ENCODE measurements at regions not wholly inside any gene's neighbourhood (a gene's known extent, or its start where the extent isn't known, plus 50 kb on each side); places are given as distances from the start of the nearest gene placed in this dataset.
A peak's percentile ranks its signal among the peaks of the same experiment; 100 is the strongest.

DNA sequence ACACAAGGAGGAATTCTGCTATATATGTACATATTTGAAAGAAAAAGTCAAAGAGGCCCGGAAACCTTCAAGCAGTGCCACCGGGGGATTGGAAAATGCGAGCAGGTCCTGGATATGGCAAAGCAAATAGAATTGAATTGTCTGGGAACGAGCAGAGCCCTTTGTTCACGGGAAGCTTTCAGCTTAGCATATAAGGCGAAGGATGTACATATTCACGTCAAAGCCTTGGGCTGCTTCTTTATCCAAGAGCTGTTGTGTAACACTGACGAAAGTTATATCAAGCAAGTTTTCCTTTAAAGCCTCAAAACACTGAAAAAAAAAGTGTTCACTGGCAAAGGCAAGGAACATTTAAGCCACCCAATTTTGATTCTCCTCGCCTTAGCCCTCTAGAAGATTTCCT lies 171.0 kb downstream of the GPX5 start:
- no peak for DNase-seq
- H3K9me3 ChIP-seq = no peaks in the 10 kb centered on the region
- no peaks in the 10 kb centered on the region for H3K36me3 ChIP-seq
- H3K4me3 ChIP-seq = no peak overlapping the region
- H3K27me3 ChIP-seq (replicated peaks in 1 of 7) = peaks cover 0 to 99% (median 55%) of the 10 kb centered on the region in 7 donors
- intact Hi-C loops (cut with DNase I; ENCODE audit: low total_unique reads) = loop anchor here (10.0 kb wide), 1 partner anchor 888 kb away; the partner anchor contains the start of gene OR2H2
- peaks cover 0 to 6% (median 0%) of the 10 kb centered on the region in 6 donors for H3K4me1 ChIP-seq
- WGBS, 5 donors = 11 to 37% (median 15%) methylated on average over 9 of the region's 9 CpGs
- no peak overlapping the region for H3K27ac ChIP-seq
- TF ChIP-seq, protein P1, sequence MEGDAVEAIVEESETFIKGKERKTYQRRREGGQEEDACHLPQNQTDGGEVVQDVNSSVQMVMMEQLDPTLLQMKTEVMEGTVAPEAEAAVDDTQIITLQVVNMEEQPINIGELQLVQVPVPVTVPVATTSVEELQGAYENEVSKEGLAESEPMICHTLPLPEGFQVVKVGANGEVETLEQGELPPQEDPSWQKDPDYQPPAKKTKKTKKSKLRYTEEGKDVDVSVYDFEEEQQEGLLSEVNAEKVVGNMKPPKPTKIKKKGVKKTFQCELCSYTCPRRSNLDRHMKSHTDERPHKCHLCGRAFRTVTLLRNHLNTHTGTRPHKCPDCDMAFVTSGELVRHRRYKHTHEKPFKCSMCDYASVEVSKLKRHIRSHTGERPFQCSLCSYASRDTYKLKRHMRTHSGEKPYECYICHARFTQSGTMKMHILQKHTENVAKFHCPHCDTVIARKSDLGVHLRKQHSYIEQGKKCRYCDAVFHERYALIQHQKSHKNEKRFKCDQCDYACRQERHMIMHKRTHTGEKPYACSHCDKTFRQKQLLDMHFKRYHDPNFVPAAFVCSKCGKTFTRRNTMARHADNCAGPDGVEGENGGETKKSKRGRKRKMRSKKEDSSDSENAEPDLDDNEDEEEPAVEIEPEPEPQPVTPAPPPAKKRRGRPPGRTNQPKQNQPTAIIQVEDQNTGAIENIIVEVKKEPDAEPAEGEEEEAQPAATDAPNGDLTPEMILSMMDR (IDR thresholded peaks at IDR 0.05 in 8 of 11, conservative IDR thresholded peaks at IDR 0.05 in 3 of 11) = no peak
- no peak for TF ChIP-seq POLR2A (IDR thresholded peaks at IDR 0.05)
- no peak for TF ChIP-seq POLR2AphosphoS5 (IDR thresholded peaks at IDR 0.05)

DNA sequence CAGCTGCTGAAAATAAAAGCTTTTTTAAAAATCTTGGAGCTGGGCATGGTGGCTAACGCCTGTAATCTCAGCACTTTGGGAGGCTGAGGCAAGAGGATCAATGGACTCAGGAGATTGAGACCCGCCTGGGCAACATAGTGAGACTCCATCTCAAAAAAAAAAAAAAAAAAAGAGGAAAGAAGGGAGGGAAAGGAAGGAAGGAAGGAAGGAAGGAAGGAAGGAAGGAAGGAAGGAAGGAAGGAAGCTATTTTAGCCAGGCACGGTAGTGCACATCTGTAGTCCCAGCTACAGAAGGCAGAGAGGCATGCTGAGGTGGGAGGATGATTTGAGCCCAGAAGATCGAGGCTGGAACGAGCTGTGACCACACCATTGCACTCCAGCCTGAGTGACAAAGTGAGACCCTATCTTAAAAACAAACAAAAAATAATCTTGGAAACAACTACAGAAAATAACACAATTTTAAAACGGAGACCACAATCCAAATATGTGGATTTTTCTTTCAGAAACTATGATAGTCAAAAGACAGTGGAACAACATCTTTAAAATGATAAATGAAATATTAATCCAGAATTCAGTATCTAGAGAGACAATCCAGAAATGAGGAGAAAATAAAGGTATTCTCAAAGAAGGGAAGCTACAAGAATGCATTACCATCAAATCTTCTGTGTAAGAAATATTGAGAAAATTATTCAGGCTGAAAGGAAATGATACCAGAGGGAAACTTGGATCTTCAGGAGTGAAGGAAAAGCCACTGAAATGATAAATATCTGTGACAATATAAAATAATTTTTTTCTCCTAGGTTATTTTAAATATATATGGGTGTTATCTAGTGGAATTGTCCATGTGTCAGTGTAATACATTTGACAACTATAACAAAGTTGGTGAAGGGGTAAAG lies 182.0 kb downstream of the GPX5 start:
- Histone ChIP-seq H3K4me1 (no peaks in the 10 kb centered on the region), H3K9me3 (peaks cover 0 to 53% (median 26%) of the 10 kb centered on the region in 8 donors), H3K4me3 (no peak overlapping the region), H3K27ac (no peak overlapping the region), H3K27me3 (replicated peaks in 1 of 7) (peaks cover 0 to 98% (median 38%) of the 10 kb centered on the region in 7 donors), H3K36me3 (no peaks in the 10 kb centered on the region)
- no peak for DNase-seq
- TF ChIP-seq, protein P1 (IDR thresholded peaks at IDR 0.05 in 8 of 11, conservative IDR thresholded peaks at IDR 0.05 in 3 of 11) = no peak
- 76 to 83% (median 77%) methylated on average over 6 of the region's 6 CpGs for WGBS, 5 donors
- intact Hi-C loops (cut with DNase I; ENCODE audit: low total_unique reads) = no loop called here

- intact Hi-C loops (cut with DNase I; ENCODE audit: low total_unique reads) = no loop called here
- DNase-seq = no peak
- Histone ChIP-seq H3K27me3 (replicated peaks in 1 of 7) (peaks cover 0 to 88% (median 29%) of the 10 kb centered on the region in 7 donors), H3K27ac (no peak overlapping the region), H3K4me1 (no peaks in the 10 kb centered on the region), H3K9me3 (peaks cover 0 to 53% (median 26%) of the 10 kb centered on the region in 8 donors), H3K36me3 (no peaks in the 10 kb centered on the region), H3K4me3 (peak overlapping the region in 1 of 8 donors; percentile 34)
- TF ChIP-seq POLR2A (IDR thresholded peaks at IDR 0.05) (no peak), POLR2AphosphoS5 (IDR thresholded peaks at IDR 0.05) (no peak)
- TF ChIP-seq, protein P1 (IDR thresholded peaks at IDR 0.05 in 8 of 11, conservative IDR thresholded peaks at IDR 0.05 in 3 of 11) = no peak
- WGBS, 5 donors = 5 to 11% (median 8%) methylated on average over 30 of the region's 30 CpGs
These were observed 184.0 kb downstream of the GPX5 start for GRCh38 chr6:28709478-28710349.
